Smooth muscle cell (in vitro differentiated cells): ENCODE measurements at regions not wholly inside any gene's neighbourhood (a gene's known extent, or its start where the extent isn't known, plus 50 kb on each side); places are given as distances from the start of the nearest gene placed in this dataset.

ENCODE experiments used
- DNase-seq: peaks from one replicate; lab custom pipeline; 2025; ENCODE audit not compliant: unreplicated experiment; lab: John Stamatoyannopoulos, UW
- H2AFZ ChIP-seq: fragments of 200-600 bp; sonication (generic); 2 replicates; pipeline ENCODE4 v1.6.0; 2016; ENCODE audit warnings: antibody characterized with exemption, low read depth, mild to moderate bottlenecking
- H3F3A ChIP-seq: fragments of 200-600 bp; sonication (generic); 2 replicates; pipeline ENCODE4 v1.6.0; 2017; ENCODE audit warnings: antibody characterized with exemption, low read depth
- H3K27ac ChIP-seq: fragments of 200-600 bp; sonication (generic); 2 replicates; pipeline ENCODE4 v1.5.1; 2016; ENCODE audit warnings: low read depth, mild to moderate bottlenecking
- H3K27me3 ChIP-seq: fragments of 200-600 bp; sonication (generic); 2 replicates; pipeline ENCODE4 v1.6.1; 2016; ENCODE audit warnings: low read depth, mild to moderate bottlenecking
- H3K36me3 ChIP-seq: fragments of 200-600 bp; sonication (generic); 2 replicates; pipeline ENCODE4 v1.5.1; 2016; ENCODE audit warnings: low read depth
- H3K4me1 ChIP-seq: fragments of 200-600 bp; sonication (generic); 2 replicates; pipeline ENCODE4 v1.5.1; 2016; ENCODE audit warnings: low read depth
- H3K4me2 ChIP-seq: fragments of 200-600 bp; sonication (generic); 2 replicates; pipeline ENCODE4 v1.6.0; 2016; ENCODE audit warnings: mild to moderate bottlenecking
- H3K4me3 ChIP-seq: fragments of 200-600 bp; sonication (generic); 2 replicates; pipeline ENCODE4 v1.5.1; 2016; ENCODE audit warnings: mild to moderate bottlenecking
- H3K79me2 ChIP-seq: fragments of 200-600 bp; sonication (generic); 2 replicates; pipeline ENCODE4 v1.6.0; 2016; ENCODE audit warnings: low read depth, mild to moderate bottlenecking
- H3K9ac ChIP-seq: fragments of 200-600 bp; sonication (generic); 2 replicates; pipeline ENCODE4 v1.6.0; 2016; ENCODE audit warnings: low read depth
- H3K9me3 ChIP-seq: fragments of 200-600 bp; sonication (generic); replicated peaks from 2 replicates; pipeline ENCODE4 v1.5.1; 2016; ENCODE audit warnings: low read depth
- H4K20me1 ChIP-seq: fragments of 200-600 bp; sonication (generic); 2 replicates; pipeline ENCODE4 v1.6.0; 2016; ENCODE audit warnings: low read depth
- CTCF ChIP-seq: fragments of 200-600 bp; sonication (generic); IDR thresholded peaks from 2 replicates; pipeline ENCODE4 v1.5.1; 2017; ENCODE audit warnings: borderline replicate concordance, mild to moderate bottlenecking, antibody characterized with exemption; ENCODE audit not compliant: insufficient read depth, poor library complexity, severe bottlenecking
- WGBS: methylation state at CpG from one replicate; pipeline ENCODE4 v1.1.7; 2016; ENCODE audit warnings: low lambda C conversion rate; 5-methylcytosine and 5-hydroxymethylcytosine counted together

GRCh38 chr16:55189682-55190636 is 134.0 kb upstream of the IRX6 start:
- peaks cover 15% of the 10 kb centered on the region for H3K27me3 ChIP-seq
- H4K20me1 ChIP-seq = no peaks in the 10 kb centered on the region
- H2AFZ ChIP-seq = no peak overlapping the region
- no peak overlapping the region for H3K9ac ChIP-seq
- H3K4me3 ChIP-seq = no peak overlapping the region
- DNase-seq = no peak
- no peaks in the 10 kb centered on the region for H3K79me2 ChIP-seq
- H3K4me1 ChIP-seq = no peaks in the 10 kb centered on the region
- no peaks in the 10 kb centered on the region for H3K9me3 ChIP-seq
- 71% methylated on average over 23 of the region's 23 CpGs for WGBS
- no peaks in the 10 kb centered on the region for H3F3A ChIP-seq
- no peak overlapping the region for H3K27ac ChIP-seq
- no peak overlapping the region for H3K4me2 ChIP-seq
- TF ChIP-seq CTCF = no peak
- H3K36me3 ChIP-seq = no peaks in the 10 kb centered on the region

- Histone ChIP-seq H3K36me3 (no peaks in the 10 kb centered on the region), H2AFZ (no peak overlapping the region), H3K4me1 (no peaks in the 10 kb centered on the region), H3F3A (no peaks in the 10 kb centered on the region), H3K9ac (no peak overlapping the region), H3K27me3 (peaks cover 3% of the 10 kb centered on the region), H3K4me2 (no peak overlapping the region), H3K27ac (no peak overlapping the region), H3K4me3 (no peak overlapping the region), H3K9me3 (no peaks in the 10 kb centered on the region), H4K20me1 (no peaks in the 10 kb centered on the region), H3K79me2 (no peaks in the 10 kb centered on the region)
- no peak for DNase-seq
- no peak for TF ChIP-seq CTCF
Observed at GRCh38 chr16:55192734-55193133, 131.3 kb upstream of the IRX6 start.

- Histone ChIP-seq H3K9ac (no peak overlapping the region), H3K4me1 (no peaks in the 10 kb centered on the region), H3F3A (no peaks in the 10 kb centered on the region), H4K20me1 (no peaks in the 10 kb centered on the region), H3K27me3 (no peaks in the 10 kb centered on the region), H3K27ac (no peak overlapping the region), H3K9me3 (no peaks in the 10 kb centered on the region), H3K4me3 (no peak overlapping the region), H3K36me3 (no peaks in the 10 kb centered on the region), H3K4me2 (no peak overlapping the region), H3K79me2 (no peaks in the 10 kb centered on the region), H2AFZ (no peak overlapping the region)
- no peak for TF ChIP-seq CTCF
- WGBS = 92% methylated on average over 9 of the region's 9 CpGs
- no peak for DNase-seq
Observed at GRCh38 chr16:55203570-55203969, 120.4 kb upstream of the IRX6 start.

GRCh38 chr16:55204069-55204468 is 119.9 kb upstream of the IRX6 start:
- 43% methylated on average over 1 of the region's 1 CpG for WGBS
- Histone ChIP-seq H4K20me1 (no peaks in the 10 kb centered on the region), H3K27ac (no peak overlapping the region), H3K4me3 (no peak overlapping the region), H3F3A (no peaks in the 10 kb centered on the region), H2AFZ (no peak overlapping the region), H3K4me2 (no peak overlapping the region), H3K79me2 (no peaks in the 10 kb centered on the region), H3K36me3 (no peaks in the 10 kb centered on the region), H3K4me1 (no peaks in the 10 kb centered on the region), H3K27me3 (no peaks in the 10 kb centered on the region), H3K9me3 (no peaks in the 10 kb centered on the region), H3K9ac (no peak overlapping the region)
- no peak for DNase-seq
- no peak for TF ChIP-seq CTCF
